ENCODE measurements at regions not wholly inside any gene's neighbourhood (a gene's known extent, or its start where the extent isn't known, plus 50 kb on each side); places are given as distances from the start of the nearest gene placed in this dataset.
"Not testable (repeated sequence)": the region's sequence is repeated elsewhere in the genome, so short reads cannot be mapped to it uniquely, and the experiment has no call there.

GRCh38 chr20:55117577-55117976 lies 642.2 kb downstream of the DOK5 start:
- not testable (repeated sequence) for TF ChIP-seq CTCF (IDR thresholded peaks at IDR 0.05); ZFX (IDR thresholded peaks at IDR 0.05; ENCODE audit: borderline replicate concordance)
